Mammary epithelial cell (primary cell): ENCODE measurements at regions not wholly inside any gene's neighbourhood (a gene's known extent, or its start where the extent isn't known, plus 50 kb on each side); places are given as distances from the start of the nearest gene placed in this dataset.
A peak's percentile ranks its signal among the peaks of the same experiment; 100 is the strongest.

Experiments
- EZH2 ChIP-seq: IDR thresholded peaks from 2 replicates; pipeline ENCODE4 v1.6.1; 2012; ENCODE audit warnings: low read length, inconsistent platforms, borderline replicate concordance
- TF ChIP-seq, protein P1 (sequence below), 2 donors: IDR thresholded peaks in 1 of 2; conservative IDR thresholded peaks in 1 of 2; 2 replicates each; pipeline ENCODE4 v1.5.1; 2011 to 2012; ENCODE audit warnings: inconsistent platforms in 2 of 2, low read length in 2 of 2, mild to moderate bottlenecking in 2 of 2, control low read depth in 1 of 2, low read depth in 1 of 2; ENCODE audit not compliant: insufficient read depth in 1 of 2; ENCODE audit errors: extremely low read depth in 1 of 2

DNA sequence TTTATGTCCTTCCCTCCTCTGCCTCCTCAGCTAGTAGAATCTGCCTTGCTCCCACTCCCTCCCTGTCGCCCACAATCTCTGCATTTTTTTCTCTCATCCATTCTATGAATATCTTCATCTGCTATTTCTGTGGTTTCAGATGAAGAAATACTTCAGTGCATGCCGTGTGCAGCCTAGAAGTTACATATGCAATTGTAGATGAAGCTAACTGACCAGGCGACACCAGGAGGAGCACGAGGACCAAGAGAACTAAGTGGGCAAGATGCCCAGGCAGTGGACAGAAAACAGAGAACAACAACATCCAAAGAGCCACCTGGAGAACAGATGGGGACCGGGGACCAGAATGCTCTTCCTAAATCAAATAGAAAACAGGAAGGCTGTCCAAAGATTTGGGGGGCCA is 121.4 kb upstream of the ATP11B start:
- TF ChIP-seq, protein P1, sequence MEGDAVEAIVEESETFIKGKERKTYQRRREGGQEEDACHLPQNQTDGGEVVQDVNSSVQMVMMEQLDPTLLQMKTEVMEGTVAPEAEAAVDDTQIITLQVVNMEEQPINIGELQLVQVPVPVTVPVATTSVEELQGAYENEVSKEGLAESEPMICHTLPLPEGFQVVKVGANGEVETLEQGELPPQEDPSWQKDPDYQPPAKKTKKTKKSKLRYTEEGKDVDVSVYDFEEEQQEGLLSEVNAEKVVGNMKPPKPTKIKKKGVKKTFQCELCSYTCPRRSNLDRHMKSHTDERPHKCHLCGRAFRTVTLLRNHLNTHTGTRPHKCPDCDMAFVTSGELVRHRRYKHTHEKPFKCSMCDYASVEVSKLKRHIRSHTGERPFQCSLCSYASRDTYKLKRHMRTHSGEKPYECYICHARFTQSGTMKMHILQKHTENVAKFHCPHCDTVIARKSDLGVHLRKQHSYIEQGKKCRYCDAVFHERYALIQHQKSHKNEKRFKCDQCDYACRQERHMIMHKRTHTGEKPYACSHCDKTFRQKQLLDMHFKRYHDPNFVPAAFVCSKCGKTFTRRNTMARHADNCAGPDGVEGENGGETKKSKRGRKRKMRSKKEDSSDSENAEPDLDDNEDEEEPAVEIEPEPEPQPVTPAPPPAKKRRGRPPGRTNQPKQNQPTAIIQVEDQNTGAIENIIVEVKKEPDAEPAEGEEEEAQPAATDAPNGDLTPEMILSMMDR (conservative IDR thresholded peaks at IDR 0.05 in 1 of 2, IDR thresholded peaks at IDR 0.05 in 1 of 2; ENCODE audit: extremely low read depth in 1 of 2, insufficient read depth in 1 of 2, low read depth in 1 of 2, low read length in 2 of 2): peak in 1 of 2 donors; percentile 27
- no peak for TF ChIP-seq EZH2
